Activated CD8-positive, alpha-beta T cell treated with anti-CD3 and anti-CD28 coated beads for 36 hours (primary cell): ENCODE measurements at regions not wholly inside any gene's neighbourhood (a gene's known extent, or its start where the extent isn't known, plus 50 kb on each side); places are given as distances from the start of the nearest gene placed in this dataset.

Experiments used
- ATAC-seq: fragments of 200-7000 bp; cut with Tn5 transposase; one replicate; pipeline ENCODE4 v1.10.0; 2021; ENCODE audit warnings: mild to moderate bottlenecking, moderate library complexity
- CTCF ChIA-PET: fragments of 350-600 bp; sonication (Branson Sonifier 250); formaldehyde crosslinking; loops from one replicate; lab custom pipeline; 2021; ENCODE audit warnings: antibody characterized with exemption; lab: Charles Lee
- POLR2A ChIA-PET: fragments of 350-600 bp; sonication (Branson Sonifier 250); formaldehyde crosslinking; loops from one replicate; lab custom pipeline; 2021; ENCODE audit warnings: antibody characterized with exemption; lab: Charles Lee
- DNase-seq: peaks from one replicate; pipeline ENCODE4 v3.0.0-alpha.2; 2020
- H3K27ac Mint-ChIP-seq: one replicate; pipeline ENCODE4 v1.8.0; 2021; ENCODE audit warnings: mild to moderate bottlenecking, mixed read lengths
- H3K27me3 Mint-ChIP-seq: one replicate; pipeline ENCODE4 v1.8.0; 2021; ENCODE audit warnings: mixed read lengths
- H3K36me3 Mint-ChIP-seq: one replicate; pipeline ENCODE4 v1.8.0; 2021; ENCODE audit warnings: low read depth, mixed read lengths
- H3K4me1 Mint-ChIP-seq: one replicate; pipeline ENCODE4 v1.8.0; 2021; ENCODE audit warnings: low read depth, mixed read lengths
- H3K4me3 Mint-ChIP-seq: one replicate; pipeline ENCODE4 v1.8.0; 2021; ENCODE audit warnings: mild to moderate bottlenecking, moderate library complexity, mixed read lengths
- H3K9me3 Mint-ChIP-seq: one replicate; pipeline ENCODE4 v1.8.0; 2021; ENCODE audit warnings: mixed read lengths
- CTCF ChIP-seq: fragments of 200-600 bp; IDR thresholded peaks from one replicate; pipeline ENCODE4 v1.8.0; 2022; ENCODE audit warnings: antibody characterized with exemption, mild to moderate bottlenecking
- intact Hi-C: fragments of 100-400 bp; cut with micrococcal nuclease; formaldehyde crosslinking; loops from one replicate; pipeline ENCODE4 v1.10.0; 2022

GRCh38 chr14:43012817-43013216, 1406.1 kb downstream of the LRFN5 start:
- CTCF ChIA-PET, result no interaction called here

GRCh38 chr14:43005807-43006206, 1399.1 kb downstream of the LRFN5 start:
- Mint-ChIP-seq H3K4me3 (no peak overlapping the region), H3K36me3 (no peaks in the 10 kb centered on the region), H3K4me1 (no peaks in the 10 kb centered on the region), H3K9me3 (peaks cover 27% of the 10 kb centered on the region), H3K27me3 (no peaks in the 10 kb centered on the region), H3K27ac (no peak overlapping the region)
- TF ChIP-seq CTCF, result no peak
- ATAC-seq (no peak), DNase-seq (no peak)
- ChIA-PET POLR2A (no interaction called here), CTCF (no interaction called here)
- intact Hi-C loops, result no loop called here

More at GRCh38 chr14:43012817-43013216, 1406.1 kb downstream of the LRFN5 start:
- no peaks in the 10 kb centered on the region for H3K36me3 Mint-ChIP-seq
- intact Hi-C loops, result no loop called here
- H3K4me1 Mint-ChIP-seq, result no peaks in the 10 kb centered on the region
- ATAC-seq (no peak), DNase-seq (no peak)
- H3K4me3 Mint-ChIP-seq, result no peak overlapping the region
- H3K9me3 Mint-ChIP-seq, result peaks cover 10% of the 10 kb centered on the region
- POLR2A ChIA-PET, result no interaction called here
- H3K27me3 Mint-ChIP-seq, result no peaks in the 10 kb centered on the region
- no peak for TF ChIP-seq CTCF
- H3K27ac Mint-ChIP-seq, result no peak overlapping the region

DNA sequence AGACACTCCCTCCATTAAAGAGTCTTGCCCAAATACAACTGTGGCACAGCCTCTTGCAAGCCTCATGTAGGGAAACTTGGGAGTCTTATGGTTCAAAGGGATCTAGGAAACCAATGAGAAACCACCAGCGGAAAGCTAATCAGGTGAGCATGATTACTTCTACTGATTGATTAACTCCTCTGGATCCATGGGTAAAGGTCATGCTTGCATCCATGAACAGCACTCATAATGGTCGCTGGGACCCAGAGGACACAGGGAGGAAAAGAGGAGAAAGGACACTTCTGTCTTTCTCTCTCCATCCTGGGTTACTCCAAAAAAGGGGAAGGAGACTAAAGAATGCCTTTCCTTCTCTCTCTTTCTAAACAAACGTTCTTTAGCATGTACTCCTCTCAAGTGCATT, 1397.2 kb downstream of the LRFN5 start:
- Mint-ChIP-seq H3K4me3 (no peak overlapping the region), H3K27me3 (no peaks in the 10 kb centered on the region), H3K4me1 (no peaks in the 10 kb centered on the region), H3K36me3 (no peaks in the 10 kb centered on the region), H3K27ac (no peak overlapping the region), H3K9me3 (peaks cover 27% of the 10 kb centered on the region)
- CTCF ChIA-PET, result no interaction called here
- POLR2A ChIA-PET, result no interaction called here
- ATAC-seq, result no peak
- no peak for TF ChIP-seq CTCF
- no peak for DNase-seq
- intact Hi-C loops, result no loop called here

DNA sequence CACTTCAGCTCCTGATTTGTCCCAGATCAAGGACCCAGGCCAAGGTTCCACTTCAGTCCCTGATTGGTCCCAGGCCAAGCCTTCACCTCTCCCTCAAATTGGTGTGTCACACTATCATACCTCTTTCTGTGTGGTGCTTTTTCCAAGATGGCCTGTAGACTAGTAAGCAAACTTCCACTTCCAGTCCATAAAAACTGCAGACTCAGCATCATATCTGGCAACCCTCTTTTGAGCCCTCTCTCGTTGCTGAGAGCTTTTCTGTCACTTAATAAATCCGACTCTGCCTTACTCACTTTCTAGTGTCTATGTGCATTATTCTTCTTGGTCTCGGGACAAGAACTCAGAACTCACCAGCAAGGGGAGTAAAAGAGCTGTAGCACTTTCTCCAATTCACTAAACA, 1395.1 kb downstream of the LRFN5 start:
- Mint-ChIP-seq H3K9me3 (peaks cover 27% of the 10 kb centered on the region), H3K27me3 (no peaks in the 10 kb centered on the region), H3K27ac (no peak overlapping the region), H3K4me3 (no peak overlapping the region), H3K36me3 (no peaks in the 10 kb centered on the region), H3K4me1 (no peaks in the 10 kb centered on the region)
- ATAC-seq (no peak), DNase-seq (no peak)
- intact Hi-C loops, result no loop called here
- no peak for TF ChIP-seq CTCF
- CTCF ChIA-PET, result no interaction called here
- POLR2A ChIA-PET, result no interaction called here

DNA sequence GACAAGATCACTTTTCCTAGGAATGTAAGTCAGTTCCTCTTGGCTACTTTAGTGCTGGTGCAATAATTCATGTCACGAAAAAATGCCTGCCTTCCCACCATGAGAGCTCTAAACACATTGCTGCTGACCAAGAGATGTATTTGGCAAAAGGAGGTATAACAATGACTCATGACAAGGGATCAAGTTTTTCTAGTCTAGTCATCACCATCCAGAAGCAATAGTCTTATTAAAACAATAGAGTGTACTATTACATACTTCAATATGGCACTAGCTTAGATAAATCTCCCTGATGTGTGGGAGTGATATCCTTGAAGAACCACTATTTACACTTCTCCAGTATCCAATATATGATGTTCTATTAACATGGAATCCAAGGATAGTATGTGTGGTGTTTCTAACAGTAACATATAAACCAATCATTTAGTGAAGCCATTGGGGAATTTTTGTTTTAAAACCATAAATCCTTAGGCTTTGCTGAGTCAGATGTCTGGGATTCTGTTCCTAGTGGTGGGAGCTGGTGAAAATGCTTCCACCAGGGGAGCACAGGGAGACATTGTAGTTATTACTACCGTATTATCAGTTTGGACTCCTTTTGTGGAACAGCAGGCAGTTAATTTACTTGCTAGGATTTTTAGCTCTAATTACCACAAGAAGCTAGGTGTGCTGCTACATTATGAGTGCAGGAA, 1387.5 kb downstream of the LRFN5 start:
- POLR2A ChIA-PET, result interaction anchor here (0.6 kb wide), 1 partner anchor 355 kb away, joined by 3 read pairs; no protein-coding TSS in a partner anchor
- DNase-seq (no peak), ATAC-seq (no peak)
- intact Hi-C loops, result no loop called here
- H3K4me1 Mint-ChIP-seq, result no peaks in the 10 kb centered on the region
- no peaks in the 10 kb centered on the region for H3K27me3 Mint-ChIP-seq
- CTCF ChIA-PET, result no interaction called here
- H3K9me3 Mint-ChIP-seq, result peaks cover 3% of the 10 kb centered on the region
- H3K27ac Mint-ChIP-seq, result no peak overlapping the region
- H3K4me3 Mint-ChIP-seq, result no peak overlapping the region
- H3K36me3 Mint-ChIP-seq, result no peaks in the 10 kb centered on the region
- TF ChIP-seq CTCF, result no peak
